HG03378 (cell line): ENCODE measurements at regions not wholly inside any gene's neighbourhood (a gene's known extent, or its start where the extent isn't known, plus 50 kb on each side); places are given as distances from the start of the nearest gene placed in this dataset.

Experiments used
- ATAC-seq: cut with Tn5 transposase; IDR thresholded peaks from one replicate; pipeline ENCODE4 v1.9.1; 2021; ENCODE audit warnings: mild to moderate bottlenecking, moderate library complexity; ENCODE audit not compliant: unreplicated experiment

- ATAC-seq, result no peak
Measured at GRCh38 chr6:28585335-28585734, 59.7 kb downstream of the GPX5 start.

DNA sequence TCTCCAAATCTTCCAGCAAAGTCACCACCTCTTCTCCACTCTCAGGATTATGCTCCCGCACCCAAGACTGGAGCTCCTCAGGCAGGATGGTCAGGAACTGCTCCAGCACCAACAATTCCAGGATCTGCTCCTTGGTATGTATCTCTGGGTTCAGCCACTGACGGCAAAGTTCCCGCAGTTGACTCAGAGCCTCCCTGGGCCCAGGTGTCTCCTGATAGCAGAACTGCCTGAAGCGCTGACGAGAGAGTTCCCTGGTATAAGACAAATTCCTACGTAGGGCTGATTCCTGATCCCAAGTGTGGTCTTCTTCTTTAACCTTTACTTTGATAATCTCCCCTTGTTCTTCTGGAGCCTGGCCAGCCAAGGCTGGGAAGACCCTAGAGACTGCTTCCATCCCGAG is 60.6 kb downstream of the GPX5 start:
- ATAC-seq, result no peak

DNA sequence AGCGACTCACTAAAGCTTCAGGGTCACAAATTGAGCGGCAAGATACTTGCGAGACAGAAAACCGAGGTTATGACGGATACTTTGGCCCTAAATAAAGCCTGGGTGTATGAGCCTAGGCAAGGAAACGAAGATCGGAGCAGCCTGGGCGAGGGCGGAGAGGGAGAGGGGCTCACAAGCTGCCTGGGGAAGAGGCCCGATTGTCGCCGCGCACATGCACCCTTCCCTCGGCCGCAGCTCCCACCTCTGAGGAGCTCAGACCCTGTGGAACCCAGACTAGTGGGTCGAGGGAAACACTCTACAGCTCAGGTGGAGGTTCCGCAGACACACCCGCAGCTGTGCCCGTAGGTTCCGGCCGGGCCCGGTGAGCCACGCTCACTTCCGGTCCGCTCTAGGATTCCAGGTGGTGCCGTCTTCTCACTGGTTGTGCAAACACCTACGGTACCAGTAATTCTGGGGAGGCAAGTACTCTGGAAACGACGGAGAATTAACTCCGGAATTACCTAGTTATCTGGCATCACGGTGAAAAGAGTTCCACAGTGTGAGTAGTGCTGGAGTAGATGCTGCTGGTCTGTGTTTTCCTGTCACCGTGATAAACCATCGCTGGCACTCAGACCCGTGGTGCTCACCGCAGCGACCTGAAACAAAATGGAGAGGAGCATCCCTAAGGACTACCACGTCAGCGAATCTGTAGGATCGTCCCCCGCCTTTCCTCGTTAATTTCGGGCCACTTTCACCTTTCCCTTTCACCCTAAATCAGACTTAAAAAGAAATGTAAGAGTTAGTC is 61.5 kb downstream of the GPX5 start:
- peak; percentile 45 for ATAC-seq

GRCh38 chr6:28587746-28588075 is 62.0 kb downstream of the GPX5 start:
- no peak for ATAC-seq

DNA sequence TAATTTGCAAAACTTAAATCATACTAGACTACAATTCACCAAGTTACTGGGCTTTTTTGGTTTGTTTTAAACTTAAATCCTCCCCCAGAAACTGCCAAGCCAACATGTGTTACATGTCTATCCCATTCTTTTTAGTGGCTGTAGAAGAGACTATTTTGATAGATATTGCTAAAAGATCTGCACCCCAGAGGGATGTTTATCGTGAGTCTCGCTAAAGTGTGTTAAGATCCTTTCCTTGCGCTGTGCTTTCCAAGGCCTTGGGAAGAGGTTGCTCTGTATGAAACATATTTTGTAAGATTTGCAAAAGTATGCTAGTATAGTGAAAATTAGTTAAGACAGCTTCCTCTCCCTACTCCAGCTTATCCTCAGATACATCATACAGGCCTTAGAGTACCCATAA is 63.0 kb downstream of the GPX5 start:
- no peak for ATAC-seq

DNA sequence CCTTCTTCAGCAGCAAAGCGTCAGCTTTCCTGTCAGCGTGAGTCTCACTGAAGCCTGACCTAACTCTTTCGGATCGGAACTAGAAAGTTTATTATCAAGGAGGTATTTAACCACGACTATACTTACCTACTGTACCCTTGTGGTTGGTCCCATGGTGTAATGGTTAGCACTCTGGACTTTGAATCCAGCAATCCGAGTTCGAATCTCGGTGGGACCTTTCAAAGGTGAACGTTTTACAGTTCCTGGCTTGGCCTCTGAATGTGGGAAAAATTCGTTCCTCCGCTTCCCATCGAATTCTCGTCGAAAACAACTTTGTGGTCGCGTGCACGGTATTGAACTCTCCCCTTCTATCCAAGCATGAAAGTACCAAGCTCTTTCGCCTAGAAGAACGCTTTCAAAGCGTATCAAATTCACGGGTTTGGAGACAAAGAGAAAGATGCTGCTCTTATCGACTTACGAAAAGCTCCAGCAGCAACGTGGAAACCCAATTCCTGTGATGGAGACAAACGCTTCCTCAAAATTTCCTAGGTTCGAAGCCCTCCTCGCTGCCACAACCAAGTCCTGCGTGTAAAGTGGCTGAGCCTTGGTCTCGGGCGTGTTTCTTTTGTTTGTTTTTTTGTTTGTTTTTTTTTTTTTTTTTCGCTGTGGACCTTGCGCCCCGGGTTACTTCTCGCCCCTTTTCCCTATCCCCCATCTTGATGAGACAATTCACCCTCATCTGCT is 63.7 kb downstream of the GPX5 start:
- peak; percentile 51 for ATAC-seq

- no peak for ATAC-seq
Measured at GRCh38 chr6:28589957-28590349, 64.3 kb downstream of the GPX5 start.

DNA sequence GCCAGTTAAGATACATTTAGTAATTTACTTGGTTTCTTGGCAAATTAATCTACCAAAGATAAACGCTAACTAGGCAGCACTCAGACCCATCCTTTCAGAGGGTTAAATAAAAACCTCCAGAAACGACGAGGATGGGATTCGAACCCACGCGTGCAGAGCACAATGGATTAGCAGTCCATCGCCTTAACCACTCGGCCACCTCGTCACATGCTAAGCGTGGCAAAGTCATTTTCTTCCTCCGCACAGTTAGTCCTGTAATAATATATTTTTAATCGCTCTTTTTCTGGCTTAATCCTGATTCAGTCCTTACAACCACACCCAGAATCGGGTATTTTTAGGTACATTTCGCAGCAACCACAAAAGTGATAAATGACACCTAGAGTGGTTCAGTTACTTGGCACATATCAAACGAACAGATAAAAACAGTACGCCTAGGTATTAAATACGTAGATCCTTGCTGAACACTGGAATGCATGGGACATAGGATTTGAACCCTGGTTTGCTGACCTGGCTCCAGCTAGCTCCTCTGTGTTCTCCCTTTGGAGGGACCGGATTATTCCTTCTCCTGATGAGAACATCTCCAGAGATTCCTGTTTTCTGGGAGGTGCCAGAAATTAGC is 71.6 kb downstream of the GPX5 start:
- no peak for ATAC-seq

DNA sequence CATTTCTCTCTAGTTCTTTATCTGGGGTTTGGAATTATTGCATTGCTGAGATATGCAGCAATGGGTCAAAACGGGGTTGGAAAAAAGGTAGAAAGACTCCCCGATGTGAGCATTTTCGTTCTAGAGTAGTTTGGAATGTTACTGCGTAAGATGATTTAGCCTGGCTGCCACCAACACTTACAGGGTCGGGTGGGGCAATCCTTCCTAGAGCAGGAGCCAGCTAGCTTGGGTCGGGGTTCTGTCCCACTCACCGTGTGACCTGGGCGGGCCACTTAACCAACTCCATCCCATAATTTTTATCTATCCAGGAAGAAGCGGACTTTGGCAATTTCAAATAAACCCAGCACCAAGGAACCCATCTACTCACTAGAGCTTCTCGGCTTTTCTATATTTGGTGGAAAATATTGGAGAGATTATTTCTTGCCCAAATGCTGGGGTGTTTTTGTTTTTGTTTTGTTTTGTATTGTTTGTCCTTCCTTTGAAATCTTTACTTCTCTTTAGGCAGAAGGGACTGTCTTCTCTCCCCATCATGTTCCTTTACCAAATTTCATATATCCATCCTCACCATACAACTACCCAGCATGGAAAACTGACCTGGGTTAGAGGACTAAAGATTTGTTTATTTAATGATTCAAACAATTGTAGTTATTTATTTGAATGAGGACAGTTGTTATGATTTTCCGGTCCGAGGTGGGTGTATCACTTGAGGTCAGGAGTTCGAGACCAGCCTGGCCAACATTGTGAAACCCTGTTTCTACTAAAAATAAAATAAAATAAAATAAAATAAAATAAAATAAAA is 72.4 kb downstream of the GPX5 start:
- no peak for ATAC-seq

DNA sequence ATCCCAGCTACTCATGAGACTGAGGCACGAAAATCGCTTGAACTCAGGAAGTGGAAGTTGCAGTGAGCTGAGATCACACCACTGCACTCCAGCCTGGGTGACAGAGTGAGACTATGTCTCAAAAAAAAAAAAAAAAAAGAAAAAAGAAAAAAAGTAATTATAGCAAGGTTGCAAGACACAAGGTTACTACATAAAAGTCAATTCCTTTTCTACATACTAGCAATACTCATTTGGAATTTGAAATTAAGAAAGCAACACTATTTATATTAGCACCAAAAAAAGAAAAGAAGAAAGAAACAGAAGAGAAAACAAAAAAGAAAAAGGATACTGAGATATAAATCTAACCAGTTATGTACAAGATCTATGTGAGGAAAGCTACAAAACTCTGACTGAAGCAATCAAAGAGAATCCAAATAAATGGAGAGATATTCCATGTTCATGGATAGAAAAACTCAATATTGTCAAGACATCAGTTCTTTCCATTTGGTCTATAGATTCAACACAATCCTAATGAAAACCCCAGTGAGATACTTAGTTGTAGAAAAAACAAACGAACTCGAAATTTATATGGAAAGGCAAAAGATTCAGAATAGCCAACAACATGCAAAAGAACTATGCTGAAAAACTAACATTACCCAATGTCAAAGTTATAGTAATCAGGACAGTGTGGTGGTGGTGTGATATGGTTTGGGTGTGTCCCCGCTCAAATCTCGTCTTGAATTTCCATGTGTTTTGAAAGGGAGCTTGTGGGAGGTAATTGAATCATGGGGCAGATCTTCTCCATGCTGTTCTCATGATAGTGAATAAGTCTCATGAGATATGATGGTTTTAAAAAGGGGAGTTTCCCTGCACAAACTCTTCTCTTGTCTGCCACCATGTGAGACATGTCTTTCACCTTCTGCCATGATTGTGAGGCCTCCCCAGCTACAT is 73.3 kb downstream of the GPX5 start:
- ATAC-seq, result no peak

- no peak for ATAC-seq
Measured at GRCh38 chr6:28600245-28600644, 74.6 kb downstream of the GPX5 start.

DNA sequence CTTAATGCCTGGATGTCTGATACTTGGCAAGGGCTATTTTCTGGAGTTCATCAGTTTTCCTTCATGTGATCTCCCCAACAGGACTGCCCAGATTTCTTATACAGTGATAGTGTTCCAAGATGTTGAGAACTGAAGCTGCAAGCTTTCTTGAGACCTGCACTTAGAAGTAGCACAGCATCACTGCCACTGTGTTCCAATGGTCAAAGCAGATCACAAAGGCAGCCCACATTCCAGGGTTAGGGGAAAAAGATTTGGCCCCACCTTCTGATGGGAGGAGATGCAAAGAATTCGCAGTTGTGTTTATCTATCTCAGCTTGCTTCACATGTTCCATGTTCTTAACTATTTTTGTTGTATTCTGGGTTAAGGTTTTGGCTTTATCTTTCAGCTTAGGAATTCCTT is 78.2 kb downstream of the GPX5 start:
- ATAC-seq, result no peak

DNA sequence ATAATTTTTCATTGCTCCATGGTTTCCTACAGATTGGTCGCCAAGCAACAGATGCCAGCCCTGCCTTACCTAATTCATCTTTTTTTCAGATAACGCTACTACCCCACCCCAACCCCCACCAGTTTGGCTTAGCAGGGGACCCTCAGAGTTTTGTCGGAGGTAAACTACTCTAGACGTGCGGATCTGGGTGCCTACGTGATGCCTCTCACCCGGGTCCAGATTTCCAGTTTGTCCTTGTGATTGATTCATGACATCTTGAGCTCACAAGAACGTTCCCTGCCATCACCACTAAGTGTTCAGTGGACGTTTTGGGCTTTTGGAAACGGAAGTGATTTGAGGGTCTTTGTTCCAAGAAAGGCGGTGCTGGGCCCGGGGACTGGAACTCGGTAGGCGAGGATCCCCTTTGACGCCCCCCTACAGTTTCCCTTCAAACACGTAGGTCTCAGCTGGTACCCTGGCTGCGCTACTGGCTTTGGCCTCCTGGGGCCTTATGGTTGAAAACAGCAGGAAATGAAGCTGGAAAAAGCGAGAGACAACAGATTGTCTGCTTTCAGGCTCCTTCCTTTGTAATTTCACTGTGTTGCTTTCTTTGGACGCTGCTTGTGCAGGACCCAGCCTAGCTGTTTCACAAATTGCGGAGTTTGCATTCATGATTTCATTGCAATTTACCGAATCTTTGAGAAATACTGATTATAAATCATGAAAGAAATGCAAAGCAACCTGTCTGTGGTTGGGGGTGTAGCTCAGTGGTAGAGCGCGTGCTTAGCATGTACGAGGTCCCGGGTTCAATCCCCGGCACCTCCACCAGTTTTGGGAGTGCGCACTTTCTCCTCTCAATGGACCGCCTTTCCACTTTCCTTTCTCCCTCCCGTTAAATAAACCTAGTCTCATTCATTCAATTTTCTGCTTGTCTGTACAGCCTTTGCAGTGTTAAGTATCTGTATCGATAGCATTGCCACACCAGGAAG is 81.0 kb downstream of the GPX5 start:
- ATAC-seq, result no peak

- ATAC-seq, result no peak
Measured at GRCh38 chr6:28607990-28608389, 82.3 kb downstream of the GPX5 start.

DNA sequence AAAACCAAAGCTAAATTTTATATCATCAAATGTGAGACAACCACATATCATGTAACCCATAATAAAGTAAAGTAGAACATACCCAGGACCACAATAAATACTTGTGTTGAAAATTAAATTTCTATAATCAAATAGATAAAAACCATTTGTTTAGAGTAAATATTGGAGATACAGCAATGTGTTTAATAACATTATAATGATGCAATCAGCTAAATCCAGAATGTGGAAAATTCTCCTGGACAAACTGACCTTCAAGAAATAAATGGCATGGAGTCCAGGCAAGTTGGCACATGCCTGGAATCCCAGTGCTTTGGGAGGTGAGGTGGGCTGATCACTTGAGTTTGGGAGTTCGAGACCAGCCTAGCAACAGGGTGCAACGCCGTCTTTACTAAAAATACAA is 84.0 kb downstream of the GPX5 start:
- no peak for ATAC-seq

DNA sequence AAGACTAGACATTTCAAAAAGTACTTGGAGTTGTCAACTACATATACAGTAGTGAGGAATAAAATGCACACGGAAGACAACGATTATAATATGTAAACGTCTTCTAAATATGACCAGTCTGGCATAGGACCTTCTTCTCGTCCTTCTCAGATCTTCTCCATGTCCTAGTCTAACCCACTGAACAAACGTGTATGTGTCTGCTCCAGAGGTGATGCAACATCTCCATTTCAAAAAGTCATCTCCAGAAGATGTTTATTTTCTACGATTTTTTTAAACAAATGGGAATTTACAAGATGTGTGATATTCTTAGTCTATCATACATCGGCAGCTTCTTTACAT is 89.9 kb downstream of the GPX5 start:
- ATAC-seq, result no peak

DNA sequence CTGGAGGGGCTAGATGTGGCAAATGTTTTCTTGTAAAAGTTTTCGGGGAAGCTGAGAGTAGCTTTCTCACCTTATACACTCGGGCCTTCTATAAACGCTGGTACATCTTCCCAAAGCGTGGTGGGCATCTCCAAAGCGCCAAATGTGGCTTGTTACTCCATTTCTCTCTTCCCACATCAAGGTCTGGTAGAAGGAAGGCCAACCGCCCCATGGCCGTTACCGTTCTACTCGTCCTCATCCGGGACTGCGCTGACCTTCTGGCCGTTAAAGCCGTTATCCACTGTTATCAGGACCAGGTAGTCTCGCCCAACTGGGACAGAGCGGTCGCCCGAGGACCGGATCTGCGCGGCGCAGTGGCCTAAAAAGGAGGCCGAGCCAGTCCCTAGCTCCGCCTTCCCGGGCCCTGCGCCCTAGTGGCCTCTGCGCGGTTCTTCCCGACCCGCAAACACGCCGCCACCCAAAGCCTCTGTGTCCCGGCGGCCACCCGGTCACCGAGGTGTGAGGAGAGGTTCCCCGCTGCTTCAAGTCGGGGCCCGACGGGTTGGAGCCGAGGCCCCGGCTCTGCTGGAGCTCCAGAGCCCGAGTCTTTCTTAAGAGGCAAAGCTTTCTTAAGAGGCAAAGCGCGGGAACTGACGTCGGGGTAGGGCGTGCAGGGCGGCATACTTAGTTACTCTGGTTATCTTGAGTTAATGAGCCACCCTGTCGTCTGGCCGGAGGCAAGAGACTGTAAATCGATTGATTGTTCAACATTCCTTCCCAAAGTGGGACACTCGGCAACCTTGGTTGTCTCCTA is 90.5 kb downstream of the GPX5 start:
- no peak for ATAC-seq

- ATAC-seq, result no peak
Measured at GRCh38 chr6:28618898-28619555, 93.3 kb downstream of the GPX5 start.
